IMR-90 (cell line): ENCODE measurements at regions not wholly inside any gene's neighbourhood (a gene's known extent, or its start where the extent isn't known, plus 50 kb on each side); places are given as distances from the start of the nearest gene placed in this dataset.

ENCODE experiments used
- ATAC-seq: fragments of 200-7000 bp; cut with Tn5 transposase; 2 replicates; pipeline ENCODE4 v1.9.1; 2020; ENCODE audit warnings: low read depth, mild to moderate bottlenecking, moderate library complexity
- BruUV-seq: library from RNA; stranded (reverse); fragments of 400-500 nt; replicated peaks from 2 replicates; lab custom pipeline; 2021; lab: Mats Ljungman, UMichigan
- CTCF ChIA-PET: fragments of 300-600 bp; formaldehyde crosslinking; extraction: SDS; loops from one replicate; lab custom pipeline; 2021; ENCODE audit warnings: antibody characterized with exemption; lab: Yijun Ruan, JAX
- POLR2A ChIA-PET: fragments of 300-600 bp; sonication (Branson Sonifier 250); formaldehyde crosslinking; loops from one replicate; lab custom pipeline; 2022; ENCODE audit warnings: antibody characterized with exemption; ENCODE audit not compliant: unreplicated experiment; lab: Charles Lee
- DNase-seq: peaks from one replicate; pipeline ENCODE4 v3.0.0; 2013
- H2AFZ ChIP-seq: replicated peaks from 2 replicates; pipeline ENCODE3; 2013; ENCODE audit warnings: low read length, mild to moderate bottlenecking; ENCODE audit not compliant: poor library complexity
- H2AK5ac ChIP-seq: 2 replicates; pipeline ENCODE4 v1.6.1; 2013; ENCODE audit warnings: low read depth, low read length, inconsistent platforms
- H2AK9ac ChIP-seq: replicated peaks from 2 replicates; pipeline ENCODE3; 2013; ENCODE audit warnings: mild to moderate bottlenecking, low read depth, low read length, moderate library complexity; ENCODE audit not compliant: poor library complexity
- H2BK120ac ChIP-seq: 2 replicates; pipeline ENCODE4 v1.6.1; 2013; ENCODE audit warnings: low read depth, low read length, inconsistent platforms
- H2BK15ac ChIP-seq: 3 replicates; pipeline ENCODE4 v1.6.1; 2013; ENCODE audit warnings: low read depth, low read length, inconsistent platforms
- H2BK20ac ChIP-seq: 2 replicates; pipeline ENCODE4 v1.6.1; 2013; ENCODE audit warnings: low read depth, mild to moderate bottlenecking, inconsistent platforms, low read length, moderate library complexity
- H2BK5ac ChIP-seq: 2 replicates; pipeline ENCODE4 v1.6.1; 2013; ENCODE audit warnings: mild to moderate bottlenecking, low read depth, low read length, inconsistent platforms; ENCODE audit not compliant: poor library complexity, severe bottlenecking
- H3K14ac ChIP-seq: replicated peaks from 2 replicates; pipeline ENCODE4 v1.6.1; 2013; ENCODE audit warnings: low read depth, low read length, inconsistent platforms
- H3K18ac ChIP-seq: 2 replicates; pipeline ENCODE4 v1.6.1; 2013; ENCODE audit warnings: low read depth, low read length, control low read depth
- H3K23ac ChIP-seq: 2 replicates; pipeline ENCODE4 v1.6.1; 2013; ENCODE audit warnings: low read depth, low read length, inconsistent platforms
- H3K27ac ChIP-seq: 2 replicates; pipeline ENCODE4 v1.5.1; 2013; ENCODE audit warnings: mild to moderate bottlenecking, control low read depth, low read length; ENCODE audit not compliant: insufficient read depth
- H3K27me3 ChIP-seq: 2 replicates; pipeline ENCODE4 v1.6.1; 2013; ENCODE audit warnings: low read length; ENCODE audit not compliant: control insufficient read depth, insufficient read depth
- H3K36me3 ChIP-seq: 2 replicates; pipeline ENCODE4 v1.6.1; 2013; ENCODE audit warnings: low read length, mixed read lengths; ENCODE audit not compliant: control insufficient read depth, insufficient read depth
- H3K4ac ChIP-seq: 2 replicates; pipeline ENCODE4 v1.6.1; 2013; ENCODE audit warnings: low read depth, low read length, inconsistent platforms
- H3K4me1 ChIP-seq: 2 replicates; pipeline ENCODE4 v1.6.1; 2013; ENCODE audit warnings: low read length, mixed read lengths; ENCODE audit not compliant: control insufficient read depth, insufficient read depth
- H3K4me2 ChIP-seq: 2 replicates; pipeline ENCODE4 v1.6.1; 2013; ENCODE audit warnings: low read depth, mild to moderate bottlenecking, control low read depth, low read length, moderate library complexity
- H3K4me3 ChIP-seq: 2 replicates; pipeline ENCODE4 v1.5.1; 2013; ENCODE audit warnings: low read depth, mild to moderate bottlenecking, control low read depth, low read length, moderate library complexity; ENCODE audit not compliant: insufficient read depth
- H3K56ac ChIP-seq: 2 replicates; pipeline ENCODE4 v1.6.1; 2013; ENCODE audit warnings: low read length, inconsistent platforms; ENCODE audit not compliant: insufficient read depth; ENCODE audit errors: extremely low read depth
- H3K79me1 ChIP-seq, 2 experiments: 2 replicates each; pipeline ENCODE4 v1.6.1; 2013; ENCODE audit warnings: low read length in 2 of 2, inconsistent platforms in 1 of 2, low read depth in 1 of 2
- H3K9ac ChIP-seq: 2 replicates; pipeline ENCODE4 v1.6.1; 2013; ENCODE audit warnings: low read depth, low read length, control low read depth
- H3K9me1 ChIP-seq: 2 replicates; pipeline ENCODE4 v1.6.1; 2013; ENCODE audit warnings: low read length, inconsistent platforms; ENCODE audit not compliant: insufficient read depth
- H3K9me3 ChIP-seq: 2 replicates; pipeline ENCODE4 v1.6.1; 2013; ENCODE audit warnings: low read length; ENCODE audit not compliant: control insufficient read depth, insufficient read depth
- H4K20me1 ChIP-seq: 2 replicates; pipeline ENCODE4 v1.6.1; 2013; ENCODE audit warnings: low read length, inconsistent platforms; ENCODE audit not compliant: insufficient read depth
- H4K5ac ChIP-seq: 2 replicates; pipeline ENCODE4 v1.6.1; 2013; ENCODE audit warnings: mild to moderate bottlenecking, low read depth, low read length, control low read depth
- H4K8ac ChIP-seq, 2 experiments: 2 replicates each; pipeline ENCODE4 v1.6.1; 2013; ENCODE audit warnings: low read depth in 2 of 2, low read length in 2 of 2, control low read depth in 1 of 2, inconsistent platforms in 1 of 2
- H4K91ac ChIP-seq: 2 replicates; pipeline ENCODE4 v1.6.1; 2013; ENCODE audit warnings: low read depth, low read length, inconsistent platforms; ENCODE audit not compliant: insufficient read depth
- CHD1 ChIP-seq: IDR thresholded peaks from 2 replicates; pipeline ENCODE4 v1.6.1; 2012; ENCODE audit warnings: low read depth, low read length, improper control_type of control experiment
- ELK1 ChIP-seq: fragments of 150-350 bp; IDR thresholded peaks from 2 replicates; pipeline ENCODE4 v1.6.1; 2016; ENCODE audit warnings: low read depth, mild to moderate bottlenecking, low read length, moderate library complexity, borderline replicate concordance
- MXI1 ChIP-seq: IDR thresholded peaks from 2 replicates; pipeline ENCODE4 v1.6.1; 2012; ENCODE audit warnings: low read depth, mild to moderate bottlenecking, low read length, moderate library complexity, borderline replicate concordance
- POLR2A ChIP-seq: IDR thresholded peaks from 2 replicates; pipeline ENCODE4 v1.6.1; 2012; ENCODE audit warnings: mild to moderate bottlenecking, low read depth, low read length
- WGBS, 2 experiments: methylation state at CpG; one replicate each; pipeline versions ENCODE4 v1.1.5 to v1.1.7; 2013; ENCODE audit warnings: missing lambda C conversion rate in 2 of 2; ENCODE audit not compliant: insufficient read length in 1 of 2; ENCODE audit errors: extremely low coverage in 2 of 2; 5-methylcytosine and 5-hydroxymethylcytosine counted together
- dilution Hi-C: fragments of 300-500 bp; cut with HindIII; formaldehyde crosslinking; loops from one replicate; pipeline ENCODE4 v1.14.3; 2018; ENCODE audit warnings: low sequenced_read_pairs; ENCODE audit not compliant: unreplicated experiment
- in situ Hi-C: fragments of 300-500 bp; cut with MboI; formaldehyde crosslinking; loops from 3 replicates; pipeline ENCODE4 v1.14.3; 2019; ENCODE audit warnings: low sequenced_read_pairs, inconsistent platforms, mixed read lengths
- intact Hi-C: fragments of 100-400 bp; cut with micrococcal nuclease; formaldehyde crosslinking; loops from 2 replicates; pipeline ENCODE4 v1.10.0; 2022
- TF ChIP-seq, protein P1 (sequence below): conservative IDR thresholded peaks from 2 replicates; pipeline ENCODE4 v1.5.1; 2012; ENCODE audit warnings: mild to moderate bottlenecking, low read depth, low read length, improper control_type of control experiment

DNA sequence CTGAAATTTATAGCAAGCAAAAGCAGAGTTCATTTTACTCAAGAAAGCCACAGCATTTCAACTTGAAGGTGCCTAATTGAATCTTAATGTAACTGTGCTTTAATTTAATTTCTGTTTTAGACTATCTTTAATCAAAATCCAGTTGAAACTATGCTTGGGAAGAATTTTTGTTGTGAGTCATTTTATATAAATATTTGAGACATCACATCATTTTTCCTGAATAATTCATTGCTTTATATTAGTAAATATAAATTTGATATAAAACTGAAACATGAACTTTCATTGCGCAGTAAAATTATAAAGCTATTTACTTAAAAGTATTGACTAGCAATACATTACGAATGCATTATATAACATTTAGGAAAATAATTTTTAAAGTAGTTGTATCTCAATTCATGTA lies 1937.1 kb upstream of the CDH9 start:
- H3K27me3 ChIP-seq, result no peaks in the 10 kb centered on the region
- no peaks in the 10 kb centered on the region for H3K9me1 ChIP-seq
- H2AFZ ChIP-seq, result no peak overlapping the region
- no peak overlapping the region for H3K56ac ChIP-seq
- no peak overlapping the region for H3K14ac ChIP-seq
- no peak overlapping the region for H3K27ac ChIP-seq
- no peak overlapping the region for H2BK15ac ChIP-seq
- H4K20me1 ChIP-seq, result no peaks in the 10 kb centered on the region
- no peak for TF ChIP-seq POLR2A
- TF ChIP-seq MXI1, result no peak
- no peak for TF ChIP-seq CHD1
- TF ChIP-seq ELK1, result no peak
- TF ChIP-seq, protein P1, sequence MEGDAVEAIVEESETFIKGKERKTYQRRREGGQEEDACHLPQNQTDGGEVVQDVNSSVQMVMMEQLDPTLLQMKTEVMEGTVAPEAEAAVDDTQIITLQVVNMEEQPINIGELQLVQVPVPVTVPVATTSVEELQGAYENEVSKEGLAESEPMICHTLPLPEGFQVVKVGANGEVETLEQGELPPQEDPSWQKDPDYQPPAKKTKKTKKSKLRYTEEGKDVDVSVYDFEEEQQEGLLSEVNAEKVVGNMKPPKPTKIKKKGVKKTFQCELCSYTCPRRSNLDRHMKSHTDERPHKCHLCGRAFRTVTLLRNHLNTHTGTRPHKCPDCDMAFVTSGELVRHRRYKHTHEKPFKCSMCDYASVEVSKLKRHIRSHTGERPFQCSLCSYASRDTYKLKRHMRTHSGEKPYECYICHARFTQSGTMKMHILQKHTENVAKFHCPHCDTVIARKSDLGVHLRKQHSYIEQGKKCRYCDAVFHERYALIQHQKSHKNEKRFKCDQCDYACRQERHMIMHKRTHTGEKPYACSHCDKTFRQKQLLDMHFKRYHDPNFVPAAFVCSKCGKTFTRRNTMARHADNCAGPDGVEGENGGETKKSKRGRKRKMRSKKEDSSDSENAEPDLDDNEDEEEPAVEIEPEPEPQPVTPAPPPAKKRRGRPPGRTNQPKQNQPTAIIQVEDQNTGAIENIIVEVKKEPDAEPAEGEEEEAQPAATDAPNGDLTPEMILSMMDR, result no peak
- no TSS peak for BruUV-seq
- CTCF ChIA-PET, result no interaction called here
- intact Hi-C loops, result no loop called here
- H2AK5ac ChIP-seq, result no peak overlapping the region
- no CpG with 5 or more reads among the region's 2 CpGs for WGBS, 2 experiments
- no peak overlapping the region for H2BK120ac ChIP-seq
- peaks cover 8% of the 10 kb centered on the region for H3K9me3 ChIP-seq
- H3K9ac ChIP-seq, result no peak overlapping the region
- H4K91ac ChIP-seq, result no peak overlapping the region
- H3K4me2 ChIP-seq, result no peak overlapping the region
- no peak for DNase-seq
- H2AK9ac ChIP-seq, result no peak overlapping the region
- no peak overlapping the region for H3K18ac ChIP-seq
- no peaks in the 10 kb centered on the region for H3K4me1 ChIP-seq
- no peaks in the 10 kb centered on the region for H3K79me1 ChIP-seq
- H4K5ac ChIP-seq, result no peak overlapping the region
- no peak overlapping the region for H3K4me3 ChIP-seq
- POLR2A ChIA-PET, result no interaction called here
- no peak overlapping the region for H2BK5ac ChIP-seq
- no peak overlapping the region for H3K23ac ChIP-seq
- in situ Hi-C loops, result no loop called here
- H4K8ac ChIP-seq, result no peak overlapping the region
- H3K36me3 ChIP-seq, result no peaks in the 10 kb centered on the region
- no peak for ATAC-seq
- no peak overlapping the region for H3K4ac ChIP-seq
- no peak overlapping the region for H2BK20ac ChIP-seq
- dilution Hi-C loops, result no loop called here
